Mucosa of descending colon (tissue), 3 donors: ENCODE measurements at regions not wholly inside any gene's neighbourhood (a gene's known extent, or its start where the extent isn't known, plus 50 kb on each side); places are given as distances from the start of the nearest gene placed in this dataset.
A peak's percentile ranks its signal among the peaks of the same experiment; 100 is the strongest.

Experiments used
- ATAC-seq: fragments of 200-7000 bp; cut with Tn5 transposase; one replicate; pipeline ENCODE4 v1.9.1; 2020; ENCODE audit warnings: mild to moderate bottlenecking, moderate library complexity
- DNase-seq, 3 donors: peaks; one replicate each; pipeline ENCODE4 v3.0.0-alpha.2; 2020
- H3K36me3 ChIP-seq: fragments of 200-600 bp; one replicate; pipeline ENCODE4 v1.8.0; 2021; ENCODE audit warnings: low read depth, mild to moderate bottlenecking
- H3K4me1 ChIP-seq: fragments of 200-600 bp; one replicate; pipeline ENCODE4 v1.8.0; 2021; ENCODE audit warnings: low read depth, mild to moderate bottlenecking
- H3K4me3 ChIP-seq: fragments of 200-600 bp; one replicate; pipeline ENCODE4 v1.8.0; 2021; ENCODE audit warnings: mild to moderate bottlenecking
- H3K9me3 ChIP-seq: fragments of 200-600 bp; one replicate; pipeline ENCODE4 v1.8.0; 2021; ENCODE audit warnings: mild to moderate bottlenecking
- CTCF ChIP-seq: fragments of 200-600 bp; IDR thresholded peaks from one replicate; pipeline ENCODE4 v1.8.0; 2022; ENCODE audit warnings: antibody characterized with exemption, mild to moderate bottlenecking
- intact Hi-C, 2 donors: fragments of 100-400 bp; cut with DNase I in 1 of 2; cut with micrococcal nuclease in 1 of 2; formaldehyde crosslinking; loops; one replicate each; pipeline versions ENCODE4 v1.11.0 to v1.11.1; 2022; cut with DNase I, micrococcal nuclease
- donor health status: DM: no; HTN: no; CAD: no; lungs with moderate emphysema.
- donor health status: DM: no; HTN: no; CAD: no.
- donor health status: DM: no; HTN: yes; CAD: no.

GRCh38 chr6:166097914-166098522 is 69.6 kb downstream of the TBXT start:
- peak; percentile 91 for ATAC-seq

GRCh38 chr6:166087852-166088251 is 79.8 kb downstream of the TBXT start:
- no peak for DNase-seq
- TF ChIP-seq CTCF = no peak
- intact Hi-C loops = no loop called here
- H3K9me3 ChIP-seq = no peaks in the 10 kb centered on the region
- ATAC-seq = no peak
- H3K36me3 ChIP-seq = no peaks in the 10 kb centered on the region
- no peak overlapping the region for H3K4me3 ChIP-seq
- no peaks in the 10 kb centered on the region for H3K4me1 ChIP-seq

More at GRCh38 chr6:166097914-166098522, 69.6 kb downstream of the TBXT start:
- Histone ChIP-seq H3K36me3 (no peaks in the 10 kb centered on the region), H3K4me3 (no peak overlapping the region), H3K9me3 (peaks cover 8% of the 10 kb centered on the region), H3K4me1 (no peaks in the 10 kb centered on the region)
- DNase-seq = peak; percentile 58 to 82 (median 75)
- intact Hi-C loops = no loop called here
- peak; percentile 81 for TF ChIP-seq CTCF

GRCh38 chr6:166087246-166087645 is 80.4 kb downstream of the TBXT start:
- intact Hi-C loops = no loop called here
- no peak for TF ChIP-seq CTCF
- ATAC-seq (no peak), DNase-seq (no peak)
- no peaks in the 10 kb centered on the region for H3K4me1 ChIP-seq
- no peaks in the 10 kb centered on the region for H3K36me3 ChIP-seq
- no peaks in the 10 kb centered on the region for H3K9me3 ChIP-seq
- no peak overlapping the region for H3K4me3 ChIP-seq

- H3K36me3 ChIP-seq = no peaks in the 10 kb centered on the region
- DNase-seq (no peak), ATAC-seq (no peak)
- no peaks in the 10 kb centered on the region for H3K9me3 ChIP-seq
- intact Hi-C loops = no loop called here
- TF ChIP-seq CTCF = no peak
- H3K4me3 ChIP-seq = no peak overlapping the region
- no peaks in the 10 kb centered on the region for H3K4me1 ChIP-seq
Observed at GRCh38 chr6:166085500-166085899, 82.2 kb downstream of the TBXT start.

- DNase-seq = no peak
- H3K9me3 ChIP-seq = no peaks in the 10 kb centered on the region
- H3K36me3 ChIP-seq = no peaks in the 10 kb centered on the region
- ATAC-seq = no peak
- no peak overlapping the region for H3K4me3 ChIP-seq
- no peaks in the 10 kb centered on the region for H3K4me1 ChIP-seq
- no peak for TF ChIP-seq CTCF
- intact Hi-C loops = no loop called here
Observed at GRCh38 chr6:166084951-166085350, 82.7 kb downstream of the TBXT start.

- Histone ChIP-seq H3K9me3 (no peaks in the 10 kb centered on the region), H3K36me3 (no peaks in the 10 kb centered on the region), H3K4me1 (no peaks in the 10 kb centered on the region), H3K4me3 (no peak overlapping the region)
- ATAC-seq (no peak), DNase-seq (no peak)
- TF ChIP-seq CTCF = no peak
- intact Hi-C loops = no loop called here
Observed at GRCh38 chr6:166079841-166080240, 87.8 kb downstream of the TBXT start.
